Mucosa of stomach (tissue), 1 donor: ENCODE measurements at regions not wholly inside any gene's neighbourhood (a gene's known extent, or its start where the extent isn't known, plus 50 kb on each side); places are given as distances from the start of the nearest gene placed in this dataset.

Experiments used
- H3K27me3 ChIP-seq: one replicate; pipeline ENCODE4 v1.7.0; 2013; ENCODE audit warnings: mild to moderate bottlenecking, low read length; ENCODE audit not compliant: control insufficient read depth, insufficient read depth
- H3K36me3 ChIP-seq: one replicate; pipeline ENCODE4 v1.7.0; 2013; ENCODE audit warnings: low read length; ENCODE audit not compliant: control insufficient read depth, insufficient read depth
- H3K4me1 ChIP-seq: one replicate; pipeline ENCODE4 v1.7.0; 2013; ENCODE audit warnings: mild to moderate bottlenecking, low read length; ENCODE audit not compliant: control insufficient read depth, insufficient read depth
- H3K4me3 ChIP-seq: one replicate; pipeline ENCODE4 v1.7.0; 2013; ENCODE audit warnings: low read length
- H3K9ac ChIP-seq: one replicate; pipeline ENCODE4 v1.7.0; 2013; ENCODE audit warnings: mild to moderate bottlenecking, low read length, moderate library complexity
- H3K9me3 ChIP-seq: one replicate; pipeline ENCODE4 v1.7.0; 2013; ENCODE audit warnings: mild to moderate bottlenecking, low read length, moderate library complexity; ENCODE audit not compliant: control insufficient read depth
- donor health status: Pancreatic carcinoma.

- H3K9ac ChIP-seq: no peak overlapping the region
- no peaks in the 10 kb centered on the region for H3K27me3 ChIP-seq
- no peaks in the 10 kb centered on the region for H3K36me3 ChIP-seq
- no peak overlapping the region for H3K4me3 ChIP-seq
- no peaks in the 10 kb centered on the region for H3K4me1 ChIP-seq
- H3K9me3 ChIP-seq: no peaks in the 10 kb centered on the region
These were observed 744.6 kb upstream of the POU3F3 start for GRCh38 chr2:104109356-104109755.

- no peaks in the 10 kb centered on the region for H3K9me3 ChIP-seq
- no peaks in the 10 kb centered on the region for H3K4me1 ChIP-seq
- no peak overlapping the region for H3K4me3 ChIP-seq
- no peak overlapping the region for H3K9ac ChIP-seq
- no peaks in the 10 kb centered on the region for H3K27me3 ChIP-seq
- no peaks in the 10 kb centered on the region for H3K36me3 ChIP-seq
These were observed 735.0 kb upstream of the POU3F3 start for GRCh38 chr2:104118889-104119288.

- H3K36me3 ChIP-seq: no peaks in the 10 kb centered on the region
- no peak overlapping the region for H3K4me3 ChIP-seq
- H3K9me3 ChIP-seq: no peaks in the 10 kb centered on the region
- H3K27me3 ChIP-seq: no peaks in the 10 kb centered on the region
- no peaks in the 10 kb centered on the region for H3K4me1 ChIP-seq
- no peak overlapping the region for H3K9ac ChIP-seq
These were observed 733.7 kb upstream of the POU3F3 start for GRCh38 chr2:104120171-104120570.

DNA sequence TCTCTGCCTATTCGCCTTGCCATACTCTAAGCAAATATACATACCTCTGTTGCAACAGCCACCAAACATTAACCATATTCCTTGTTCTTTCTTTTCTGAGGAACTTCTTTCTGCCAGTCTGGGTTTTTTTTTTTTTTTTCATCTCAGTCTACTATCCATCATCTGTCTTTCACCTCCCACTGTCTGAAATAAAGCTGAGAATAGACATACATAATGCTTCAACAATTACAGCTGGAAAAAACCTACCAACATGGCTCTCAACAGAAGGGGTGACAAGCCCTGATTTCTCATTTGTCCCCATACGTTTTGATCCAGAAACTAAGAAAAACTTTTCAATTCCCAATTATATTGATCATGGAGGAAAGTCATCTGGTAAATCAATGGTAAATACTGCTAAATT, 728.8 kb upstream of the POU3F3 start:
- no peaks in the 10 kb centered on the region for H3K36me3 ChIP-seq
- no peak overlapping the region for H3K4me3 ChIP-seq
- no peak overlapping the region for H3K9ac ChIP-seq
- no peaks in the 10 kb centered on the region for H3K4me1 ChIP-seq
- no peaks in the 10 kb centered on the region for H3K9me3 ChIP-seq
- no peaks in the 10 kb centered on the region for H3K27me3 ChIP-seq

DNA sequence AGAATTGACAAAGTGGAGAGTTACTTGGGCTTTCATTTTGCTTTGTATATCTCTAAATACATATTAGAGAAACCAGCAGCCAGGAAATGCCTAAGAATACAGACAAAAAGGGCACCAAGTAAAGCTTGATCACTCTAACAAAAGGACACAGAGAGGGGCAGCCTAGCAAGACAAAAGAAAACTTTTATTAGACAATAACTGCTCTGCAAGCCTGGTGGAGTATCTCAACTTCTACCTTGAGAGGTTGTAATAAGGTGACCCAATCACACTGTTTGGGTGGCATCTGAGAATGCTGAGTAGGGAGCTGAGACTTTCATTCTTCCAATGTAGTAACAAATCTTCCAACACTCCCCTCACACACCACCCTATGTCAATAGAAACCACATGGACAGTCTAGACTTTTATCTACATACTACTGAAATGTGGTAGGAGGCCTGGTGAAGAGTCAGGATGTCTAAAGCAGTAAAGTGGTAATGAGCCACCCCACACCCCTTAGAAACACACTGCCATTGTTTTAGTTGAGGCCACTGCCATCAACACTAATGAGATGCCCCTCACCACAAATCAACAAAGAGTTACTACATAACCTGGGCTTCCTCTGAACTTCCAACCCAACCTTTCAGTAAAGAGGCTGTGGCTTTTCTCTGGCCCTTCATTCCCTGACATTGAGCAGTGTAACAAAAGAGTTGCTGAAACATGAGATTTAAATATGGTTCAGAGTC, 726.7 kb upstream of the POU3F3 start:
- no peaks in the 10 kb centered on the region for H3K36me3 ChIP-seq
- H3K4me3 ChIP-seq: no peak overlapping the region
- no peaks in the 10 kb centered on the region for H3K4me1 ChIP-seq
- H3K9ac ChIP-seq: no peak overlapping the region
- no peaks in the 10 kb centered on the region for H3K9me3 ChIP-seq
- no peaks in the 10 kb centered on the region for H3K27me3 ChIP-seq

DNA sequence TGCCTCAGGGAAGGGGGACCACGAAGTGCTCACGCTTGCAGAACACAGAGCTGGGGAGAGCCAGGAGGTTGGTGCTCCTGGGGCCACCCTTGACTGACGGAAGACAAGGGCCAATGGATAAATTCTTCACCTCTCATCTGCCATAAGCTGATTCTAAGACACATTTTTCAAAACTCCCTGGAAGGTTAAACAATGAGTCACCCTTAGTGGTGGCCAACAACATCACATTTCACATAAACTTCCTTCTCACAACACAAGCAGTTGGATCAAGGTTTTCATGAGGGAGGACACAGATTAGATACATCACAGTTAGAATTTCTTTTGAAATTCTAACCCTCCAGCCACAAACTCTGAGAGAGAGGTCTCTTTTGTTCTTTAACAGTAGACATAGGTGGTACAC, 713.6 kb upstream of the POU3F3 start:
- Histone ChIP-seq H3K36me3 (no peaks in the 10 kb centered on the region), H3K4me3 (no peak overlapping the region), H3K9ac (no peak overlapping the region), H3K4me1 (no peaks in the 10 kb centered on the region), H3K27me3 (no peaks in the 10 kb centered on the region), H3K9me3 (no peaks in the 10 kb centered on the region)

GRCh38 chr2:104158191-104158590, 695.7 kb upstream of the POU3F3 start:
- Histone ChIP-seq H3K9ac (no peak overlapping the region), H3K4me3 (no peak overlapping the region), H3K27me3 (no peaks in the 10 kb centered on the region), H3K9me3 (no peaks in the 10 kb centered on the region), H3K4me1 (no peaks in the 10 kb centered on the region), H3K36me3 (no peaks in the 10 kb centered on the region)

DNA sequence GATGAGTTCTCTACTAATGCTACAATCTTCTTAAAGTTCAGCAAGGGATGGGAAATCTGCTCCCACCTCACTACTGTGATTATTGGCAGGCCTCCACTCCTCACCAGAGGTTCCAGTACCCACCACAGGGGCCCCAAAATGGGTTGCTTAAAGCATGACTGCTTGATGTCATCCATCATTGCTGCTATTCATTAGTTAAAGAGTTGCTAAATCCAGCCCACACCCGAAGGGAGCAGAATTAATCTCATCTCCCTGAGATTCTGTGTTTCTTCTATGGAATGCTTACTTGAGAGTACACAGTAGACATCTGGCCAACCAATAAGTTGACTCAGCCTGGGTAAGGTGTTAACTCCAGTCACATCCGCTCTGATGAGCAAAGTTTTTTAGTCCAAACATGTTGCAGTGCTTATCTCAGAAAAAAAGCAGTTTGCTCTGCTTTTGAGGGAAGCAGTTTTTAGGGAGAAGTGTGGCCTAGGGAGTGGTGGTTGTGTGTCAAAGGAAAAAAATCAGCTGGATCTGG, 690.2 kb upstream of the POU3F3 start:
- H3K4me1 ChIP-seq: no peaks in the 10 kb centered on the region
- no peak overlapping the region for H3K4me3 ChIP-seq
- no peaks in the 10 kb centered on the region for H3K36me3 ChIP-seq
- H3K9me3 ChIP-seq: no peaks in the 10 kb centered on the region
- no peak overlapping the region for H3K9ac ChIP-seq
- no peaks in the 10 kb centered on the region for H3K27me3 ChIP-seq

GRCh38 chr2:104164721-104165252, 689.1 kb upstream of the POU3F3 start:
- no peaks in the 10 kb centered on the region for H3K9me3 ChIP-seq
- no peaks in the 10 kb centered on the region for H3K27me3 ChIP-seq
- H3K36me3 ChIP-seq: no peaks in the 10 kb centered on the region
- no peak overlapping the region for H3K4me3 ChIP-seq
- no peaks in the 10 kb centered on the region for H3K4me1 ChIP-seq
- H3K9ac ChIP-seq: no peak overlapping the region

- no peaks in the 10 kb centered on the region for H3K36me3 ChIP-seq
- H3K27me3 ChIP-seq: no peaks in the 10 kb centered on the region
- H3K9ac ChIP-seq: no peak overlapping the region
- H3K4me1 ChIP-seq: no peaks in the 10 kb centered on the region
- no peaks in the 10 kb centered on the region for H3K9me3 ChIP-seq
- H3K4me3 ChIP-seq: no peak overlapping the region
These were observed 676.7 kb upstream of the POU3F3 start for GRCh38 chr2:104177179-104177578.

GRCh38 chr2:104179644-104180043, 674.3 kb upstream of the POU3F3 start:
- Histone ChIP-seq H3K4me3 (no peak overlapping the region), H3K36me3 (no peaks in the 10 kb centered on the region), H3K9ac (no peak overlapping the region), H3K9me3 (no peaks in the 10 kb centered on the region), H3K4me1 (no peaks in the 10 kb centered on the region), H3K27me3 (no peaks in the 10 kb centered on the region)

- H3K36me3 ChIP-seq: no peaks in the 10 kb centered on the region
- H3K9me3 ChIP-seq: no peaks in the 10 kb centered on the region
- H3K4me1 ChIP-seq: no peaks in the 10 kb centered on the region
These were observed 653.3 kb upstream of the POU3F3 start for GRCh38 chr2:104200533-104201168.

More at GRCh38 chr2:104200533-104201168, 653.3 kb upstream of the POU3F3 start:
- Histone ChIP-seq H3K4me3 (no peak overlapping the region), H3K27me3 (no peaks in the 10 kb centered on the region), H3K9ac (no peak overlapping the region)
